ENCODE measurements at regions not wholly inside any gene's neighbourhood (a gene's known extent, or its start where the extent isn't known, plus 50 kb on each side); places are given as distances from the start of the nearest gene placed in this dataset.
A peak's percentile ranks its signal among the peaks of the same experiment; 100 is the strongest.

- BruUV-seq (replicated peaks): no TSS peak
- ATAC-seq: no peak
- POLR2A ChIA-PET (ENCODE audit: unreplicated experiment): no interaction called here
- Histone ChIP-seq H3K79me2 (ENCODE audit: low read length) (no peaks in the 10 kb centered on the region), H3K9ac (ENCODE audit: low read length) (no peak overlapping the region), H3K4me1 (ENCODE audit: insufficient read depth, low read length) (no peaks in the 10 kb centered on the region), H3K36me3 (ENCODE audit: low read depth, low read length) (no peaks in the 10 kb centered on the region), H3F3A (ENCODE audit: low read length, unreplicated experiment) (no peaks in the 10 kb centered on the region), H2AFZ (ENCODE audit: low read length) (no peak overlapping the region), H3K9me3 (ENCODE audit: low read length) (no peaks in the 10 kb centered on the region), H3K4me2 (ENCODE audit: low read length) (no peak overlapping the region), H3K4me3 (ENCODE audit: low read length) (no peak overlapping the region), H3K27me3 (ENCODE audit: low read length) (no peaks in the 10 kb centered on the region), H3K9me2 (replicated peaks; ENCODE audit: low read length) (no peaks in the 10 kb centered on the region), H4K20me1 (ENCODE audit: low read length) (no peaks in the 10 kb centered on the region), H3K27ac (ENCODE audit: low read length) (no peak overlapping the region)
- TF ChIP-seq EZH2 (IDR thresholded peaks at IDR 0.05; ENCODE audit: low read length, unreplicated experiment): no peak
- TF ChIP-seq EZH2phosphoT487 (IDR thresholded peaks at IDR 0.05; ENCODE audit: borderline replicate concordance, low read length): no peak
- no peak for TF ChIP-seq CTCF (conservative IDR thresholded peaks at IDR 0.05; ENCODE audit: low read depth, low read length)
- DNase-seq: no peak
- CTCF ChIA-PET: no interaction called here
- intact Hi-C loops (cut with micrococcal nuclease): no loop called here
Observed at GRCh38 chr2:195603408-195603807, 53.6 kb upstream of the SLC39A10 start.

GRCh38 chr2:195602687-195603086 lies 54.3 kb upstream of the SLC39A10 start:
- TF ChIP-seq CTCF (conservative IDR thresholded peaks at IDR 0.05; ENCODE audit: low read depth, low read length) (no peak), EZH2phosphoT487 (IDR thresholded peaks at IDR 0.05; ENCODE audit: borderline replicate concordance, low read length) (no peak), EZH2 (IDR thresholded peaks at IDR 0.05; ENCODE audit: low read length, unreplicated experiment) (no peak)
- ChIA-PET CTCF (no interaction called here), POLR2A (ENCODE audit: unreplicated experiment) (no interaction called here)

GRCh38 chr2:195601361-195601760 lies 55.7 kb upstream of the SLC39A10 start:
- BruUV-seq (replicated peaks): no TSS peak
- intact Hi-C loops (cut with micrococcal nuclease): no loop called here
- Histone ChIP-seq H3K9ac (ENCODE audit: low read length) (no peak overlapping the region), H3K9me3 (ENCODE audit: low read length) (no peaks in the 10 kb centered on the region), H3F3A (ENCODE audit: low read length, unreplicated experiment) (no peaks in the 10 kb centered on the region), H3K27me3 (ENCODE audit: low read length) (no peaks in the 10 kb centered on the region), H3K4me1 (ENCODE audit: insufficient read depth, low read length) (no peaks in the 10 kb centered on the region), H2AFZ (ENCODE audit: low read length) (peak overlapping the region; percentile 46; the same call in 1 of the 2 replicates), H4K20me1 (ENCODE audit: low read length) (no peaks in the 10 kb centered on the region), H3K36me3 (ENCODE audit: low read depth, low read length) (no peaks in the 10 kb centered on the region), H3K9me2 (replicated peaks; ENCODE audit: low read length) (no peaks in the 10 kb centered on the region), H3K4me3 (ENCODE audit: low read length) (no peak overlapping the region), H3K4me2 (ENCODE audit: low read length) (no peak overlapping the region), H3K79me2 (ENCODE audit: low read length) (no peaks in the 10 kb centered on the region), H3K27ac (ENCODE audit: low read length) (no peak overlapping the region)
- ChIA-PET CTCF (no interaction called here), POLR2A (ENCODE audit: unreplicated experiment) (no interaction called here)
- ATAC-seq (no peak), DNase-seq (no peak)
- TF ChIP-seq CTCF (conservative IDR thresholded peaks at IDR 0.05; ENCODE audit: low read depth, low read length) (no peak), EZH2 (IDR thresholded peaks at IDR 0.05; ENCODE audit: low read length, unreplicated experiment) (no peak), EZH2phosphoT487 (IDR thresholded peaks at IDR 0.05; ENCODE audit: borderline replicate concordance, low read length) (no peak)

More at GRCh38 chr2:195602687-195603086, 54.3 kb upstream of the SLC39A10 start:
- no peak for DNase-seq
- Histone ChIP-seq H3F3A (ENCODE audit: low read length, unreplicated experiment) (no peaks in the 10 kb centered on the region), H4K20me1 (ENCODE audit: low read length) (no peaks in the 10 kb centered on the region), H3K4me2 (ENCODE audit: low read length) (no peak overlapping the region), H3K36me3 (ENCODE audit: low read depth, low read length) (no peaks in the 10 kb centered on the region), H3K9me3 (ENCODE audit: low read length) (no peaks in the 10 kb centered on the region), H3K79me2 (ENCODE audit: low read length) (no peaks in the 10 kb centered on the region), H3K27ac (ENCODE audit: low read length) (no peak overlapping the region), H3K9me2 (replicated peaks; ENCODE audit: low read length) (no peaks in the 10 kb centered on the region), H3K27me3 (ENCODE audit: low read length) (no peaks in the 10 kb centered on the region), H3K4me1 (ENCODE audit: insufficient read depth, low read length) (no peaks in the 10 kb centered on the region), H2AFZ (ENCODE audit: low read length) (no peak overlapping the region), H3K4me3 (ENCODE audit: low read length) (no peak overlapping the region), H3K9ac (ENCODE audit: low read length) (no peak overlapping the region)
- ATAC-seq: no peak
- BruUV-seq (replicated peaks): no TSS peak
- intact Hi-C loops (cut with micrococcal nuclease): no loop called here
